SK-N-MC (cell line): ENCODE measurements at regions not wholly inside any gene's neighbourhood (a gene's known extent, or its start where the extent isn't known, plus 50 kb on each side); places are given as distances from the start of the nearest gene placed in this dataset.

ENCODE experiments used
- EZH2 ChIP-seq: fragments of 200-600 bp; sonication (generic); IDR thresholded peaks from one replicate; pipeline ENCODE4 v1.6.1; 2017; ENCODE audit warnings: antibody characterized with exemption
- FOXP2 ChIP-seq: optimal IDR thresholded peaks from 2 replicates; pipeline ENCODE3; 2011; ENCODE audit warnings: mild to moderate bottlenecking, moderate library complexity; ENCODE audit not compliant: insufficient read depth; ENCODE audit errors: extremely low read length, control extremely low read depth
- POLR2AphosphoS5 ChIP-seq: IDR thresholded peaks from 2 replicates; pipeline ENCODE4 v1.6.1; 2012; ENCODE audit warnings: mild to moderate bottlenecking, low read depth, low read length, borderline replicate concordance

- TF ChIP-seq POLR2AphosphoS5 (no peak), EZH2 (no peak), FOXP2 (no peak)
These were observed 415.2 kb upstream of the NR3C2 start for GRCh38 chr4:148857239-148857972.
